Osteocyte (in vitro differentiated cells): ENCODE measurements at regions not wholly inside any gene's neighbourhood (a gene's known extent, or its start where the extent isn't known, plus 50 kb on each side); places are given as distances from the start of the nearest gene placed in this dataset.

Source experiments
- DNase-seq: peaks from one replicate; pipeline ENCODE4 v3.0.0; 2021; ENCODE audit warnings: mixed read lengths; ENCODE audit not compliant: unreplicated experiment; ENCODE audit errors: extremely low spot score
- H3K27ac Mint-ChIP-seq: one replicate; pipeline ENCODE4 v1.8.0; 2021; ENCODE audit warnings: mild to moderate bottlenecking, mixed read lengths; ENCODE audit not compliant: unreplicated experiment
- H3K27me3 Mint-ChIP-seq: one replicate; pipeline ENCODE4 v1.8.0; 2021; ENCODE audit warnings: mixed read lengths; ENCODE audit not compliant: unreplicated experiment
- H3K36me3 Mint-ChIP-seq: one replicate; pipeline ENCODE4 v1.8.0; 2021; ENCODE audit warnings: mixed read lengths; ENCODE audit not compliant: unreplicated experiment
- H3K4me1 Mint-ChIP-seq: one replicate; pipeline ENCODE4 v1.8.0; 2021; ENCODE audit warnings: mixed read lengths; ENCODE audit not compliant: unreplicated experiment
- H3K4me3 Mint-ChIP-seq: one replicate; pipeline ENCODE4 v1.8.0; 2021; ENCODE audit warnings: mild to moderate bottlenecking, moderate library complexity, mixed read lengths; ENCODE audit not compliant: unreplicated experiment
- H3K9me3 Mint-ChIP-seq: one replicate; pipeline ENCODE4 v1.8.0; 2021; ENCODE audit warnings: mixed read lengths; ENCODE audit not compliant: unreplicated experiment
- CTCF ChIP-seq: fragments of 200-600 bp; sonication (generic); IDR thresholded peaks from 2 replicates; pipeline ENCODE4 v1.5.0; 2021; ENCODE audit warnings: antibody characterized with exemption, mild to moderate bottlenecking, moderate library complexity

GRCh38 chr9:134539586-134540194, 101.9 kb upstream of the COL5A1 start:
- H3K4me1 Mint-ChIP-seq, result peaks cover 32% of the 10 kb centered on the region
- no peak for DNase-seq
- no peak for TF ChIP-seq CTCF
- no peak overlapping the region for H3K27ac Mint-ChIP-seq
- H3K4me3 Mint-ChIP-seq, result no peak overlapping the region
- H3K9me3 Mint-ChIP-seq, result no peaks in the 10 kb centered on the region
- no peaks in the 10 kb centered on the region for H3K27me3 Mint-ChIP-seq
- H3K36me3 Mint-ChIP-seq, result no peaks in the 10 kb centered on the region

DNA sequence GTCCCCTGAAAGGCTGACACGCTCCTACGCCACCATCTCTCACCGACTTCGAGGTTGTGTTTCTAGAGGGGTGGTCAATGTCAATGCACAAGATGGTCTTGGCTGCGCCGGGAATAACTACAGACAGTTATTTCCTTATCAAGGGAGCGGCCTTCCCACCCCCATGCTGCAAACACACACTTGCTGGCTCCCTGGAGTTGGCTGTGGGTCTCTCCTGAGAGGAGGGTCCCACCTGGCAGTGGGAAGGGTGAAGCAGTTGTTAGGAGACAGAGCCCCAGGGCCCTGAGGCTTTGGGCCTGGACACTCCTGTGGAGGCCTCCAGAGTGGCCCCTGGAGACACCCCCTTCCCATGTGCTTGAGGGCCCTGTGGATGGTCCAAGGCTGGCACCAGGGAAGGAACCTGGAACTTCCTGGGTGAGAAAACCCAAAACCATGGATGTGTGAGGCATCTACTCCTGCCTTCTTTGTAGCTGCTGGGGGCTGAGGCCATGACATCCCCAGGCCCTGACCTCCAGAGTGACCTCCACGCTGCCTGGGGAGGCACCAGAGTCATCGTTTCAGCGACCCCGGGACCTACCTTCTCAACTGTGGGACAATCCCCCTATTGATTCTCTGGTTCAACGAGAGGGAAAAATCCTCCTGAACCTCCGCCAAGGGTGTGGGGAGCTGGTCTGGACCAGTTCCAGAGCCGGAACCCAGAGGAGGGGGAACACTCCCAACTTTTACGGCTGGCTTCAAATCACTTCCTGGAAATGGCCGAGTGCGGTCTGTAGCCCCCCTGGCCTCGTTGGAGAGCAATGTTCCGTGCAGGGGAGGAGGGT, 101.1 kb upstream of the COL5A1 start:
- no peaks in the 10 kb centered on the region for H3K36me3 Mint-ChIP-seq
- no peaks in the 10 kb centered on the region for H3K9me3 Mint-ChIP-seq
- H3K4me3 Mint-ChIP-seq, result no peak overlapping the region
- H3K27ac Mint-ChIP-seq, result no peak overlapping the region
- peaks cover 32% of the 10 kb centered on the region for H3K4me1 Mint-ChIP-seq
- no peaks in the 10 kb centered on the region for H3K27me3 Mint-ChIP-seq
- no peak for TF ChIP-seq CTCF
- no peak for DNase-seq

DNA sequence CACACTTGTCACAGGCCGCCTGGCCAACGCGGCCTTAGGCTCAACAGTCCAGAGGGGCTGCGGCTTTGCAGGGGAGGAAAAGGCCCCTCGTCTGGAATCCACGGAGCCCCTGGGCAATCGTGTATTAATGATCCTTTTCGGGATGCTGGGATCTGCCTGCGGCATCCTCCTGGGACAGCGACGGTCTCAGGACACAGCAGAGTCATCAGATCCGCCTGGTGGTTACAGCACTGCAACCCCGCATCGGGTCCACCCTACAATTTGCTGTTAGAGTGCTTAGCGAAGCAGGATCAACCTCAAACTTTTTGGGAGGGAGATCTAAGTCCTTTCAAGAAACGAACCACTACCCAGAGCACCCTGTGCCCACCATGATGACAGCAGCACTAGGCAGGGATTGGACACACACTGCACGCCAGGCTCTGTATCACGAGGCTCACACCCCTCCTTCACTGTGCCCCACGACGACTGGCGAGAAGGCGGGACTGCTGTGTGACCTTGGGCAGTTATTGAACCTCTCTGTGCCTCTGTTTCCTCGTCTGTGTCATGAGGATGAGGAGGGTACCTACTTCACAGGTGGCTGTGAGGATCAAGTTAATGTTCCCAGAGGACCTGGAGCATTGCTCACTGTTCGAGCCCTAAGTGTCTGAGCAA, 100.4 kb upstream of the COL5A1 start:
- DNase-seq, result no peak
- Mint-ChIP-seq H3K4me1 (peaks cover 32% of the 10 kb centered on the region), H3K27me3 (no peaks in the 10 kb centered on the region), H3K36me3 (no peaks in the 10 kb centered on the region), H3K4me3 (no peak overlapping the region), H3K9me3 (no peaks in the 10 kb centered on the region), H3K27ac (no peak overlapping the region)
- no peak for TF ChIP-seq CTCF

DNA sequence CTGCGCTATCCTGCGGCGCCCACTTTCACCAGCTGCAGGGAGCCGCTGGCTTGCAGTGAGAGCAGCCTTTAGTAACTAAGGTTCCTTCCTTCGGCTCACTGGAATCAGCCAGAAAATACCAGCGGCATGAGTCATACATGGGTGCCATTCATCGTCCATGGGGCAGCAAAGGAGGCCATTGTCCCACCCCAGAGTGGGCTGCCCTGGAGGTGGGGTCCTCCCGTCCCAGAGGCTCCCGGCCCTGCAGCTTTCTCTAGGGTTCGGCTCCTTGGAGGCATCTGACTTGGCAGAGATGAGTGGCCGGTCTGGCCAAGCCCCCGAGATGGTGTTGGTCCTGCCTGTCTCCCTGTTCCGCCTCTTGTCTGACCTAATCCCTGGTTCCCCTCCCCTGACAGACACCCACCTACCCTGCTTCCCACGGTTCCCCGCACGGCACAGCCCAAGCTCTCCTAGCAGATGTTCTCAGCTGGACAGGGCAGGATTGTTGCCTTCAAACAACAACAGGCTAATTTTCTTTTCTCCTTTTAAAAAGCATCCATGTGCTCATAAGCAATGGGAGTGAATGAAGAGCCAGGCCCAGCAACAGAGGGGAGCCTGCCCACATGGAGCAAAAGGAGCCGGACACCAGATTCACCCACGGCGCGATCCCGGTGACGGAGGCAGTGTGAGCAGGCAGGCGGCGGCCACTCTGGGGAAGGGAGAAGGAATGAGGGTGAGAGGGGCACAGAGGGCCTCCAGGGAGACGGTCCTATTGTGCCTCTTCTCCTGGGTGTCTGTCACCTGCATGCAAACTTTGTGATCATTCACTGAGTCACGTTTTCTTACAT, 97.0 kb upstream of the COL5A1 start:
- no peak for TF ChIP-seq CTCF
- Mint-ChIP-seq H3K4me3 (no peak overlapping the region), H3K36me3 (no peaks in the 10 kb centered on the region), H3K27ac (peak overlapping the region; percentile 91), H3K4me1 (peaks cover 39% of the 10 kb centered on the region), H3K27me3 (no peaks in the 10 kb centered on the region), H3K9me3 (no peaks in the 10 kb centered on the region)
- no peak for DNase-seq
